ENCODE measurements at regions not wholly inside any gene's neighbourhood (a gene's known extent, or its start where the extent isn't known, plus 50 kb on each side); places are given as distances from the start of the nearest gene placed in this dataset. TPM values are rescaled to one million over a fixed set of nuclear protein-coding genes. Genes with fewer than 3 reads are reported as not detected.

- ChIA-PET RAD21 (ENCODE audit: low non-redundant PET in 1 of 2, low total read pairs in 2 of 2, uncharacterized antibody in 2 of 2, unreplicated experiment in 2 of 2) (interaction anchor here in 1 of 2 experiments (0.7 kb wide), 1 partner anchor 178 kb away, joined by 3 read pairs; no protein-coding TSS in a partner anchor), CTCF (interaction anchor here (2.6 kb wide), 1 partner anchor 10 kb away, joined by 9 read pairs; no protein-coding TSS in a partner anchor), POLR2A (no interaction called here)
- Histone ChIP-seq H3K4me3 (replicated peaks in 1 of 2; ENCODE audit: low read depth in 1 of 2, low read length in 2 of 2) (no peak overlapping the region), H2AFZ (ENCODE audit: low read depth, low read length, poor library complexity, severe bottlenecking) (no peak overlapping the region), H4K20me1 (ENCODE audit: insufficient read depth) (no peaks in the 10 kb centered on the region), H3K4me2 (ENCODE audit: low read length) (no peak overlapping the region), H3K9me2 (ENCODE audit: insufficient read depth) (no peaks in the 10 kb centered on the region), H3K4me1 (ENCODE audit: control insufficient read depth in 1 of 2, insufficient read depth in 2 of 2, low read length in 2 of 2) (no peaks in the 10 kb centered on the region), H3K27ac (ENCODE audit: low read depth, low read length) (no peak overlapping the region), H3K27me3 (ENCODE audit: insufficient read depth, low read length) (peaks cover 16% of the 10 kb centered on the region), H3K9me3 (ENCODE audit: control insufficient read depth in 1 of 2, insufficient read depth in 1 of 2, low read depth in 1 of 2, low read length in 2 of 2) (no peaks in the 10 kb centered on the region), H3K79me2 (ENCODE audit: insufficient read depth, low read length) (no peaks in the 10 kb centered on the region), H3K9ac (ENCODE audit: low read length) (no peak overlapping the region), H3K36me3 (ENCODE audit: control insufficient read depth in 1 of 2, insufficient read depth in 2 of 2, low read length in 2 of 2) (no peaks in the 10 kb centered on the region)
- ATAC-seq (no peak), DNase-seq (ENCODE audit: low read depth, low spot score) (no peak)
- BruUV-seq (replicated peaks): no TSS peak
- TF ChIP-seq RAD21 (IDR thresholded peaks at IDR 0.05; ENCODE audit: low read depth): no peak
- no peak for TF ChIP-seq EZH2 (IDR thresholded peaks at IDR 0.05)
- TF ChIP-seq ZNF274 (IDR thresholded peaks at IDR 0.05; ENCODE audit: low read depth, low read length): no peak
- no peak for TF ChIP-seq CBX3 (IDR thresholded peaks at IDR 0.05; ENCODE audit: low read depth)
- no peak for TF ChIP-seq EGR1 (IDR thresholded peaks at IDR 0.05; ENCODE audit: low read depth)
- no peak for TF ChIP-seq EZH2phosphoT487 (IDR thresholded peaks at IDR 0.05; ENCODE audit: borderline replicate concordance)
- no peak for TF ChIP-seq ZFX (IDR thresholded peaks at IDR 0.05)
- no peak for TF ChIP-seq POLR2A (IDR thresholded peaks at IDR 0.05; ENCODE audit: borderline replicate concordance, extremely low read depth, insufficient read depth, insufficient read length)
- no peak for TF ChIP-seq REST (IDR thresholded peaks at IDR 0.05; ENCODE audit: low read depth)
- no peak for TF ChIP-seq YY1 (IDR thresholded peaks at IDR 0.05; ENCODE audit: extremely low read depth, insufficient replicate concordance, low read depth, low read length)
- TF ChIP-seq CTCF (IDR thresholded peaks at IDR 0.05 in 2 of 3, conservative IDR thresholded peaks at IDR 0.05 in 1 of 3; ENCODE audit: borderline replicate concordance in 1 of 3, insufficient read depth in 1 of 3, low read depth in 2 of 3, low read length in 2 of 3): no peak
- TF ChIP-seq TCF7L2 (IDR thresholded peaks at IDR 0.05; ENCODE audit: borderline replicate concordance, extremely low read depth, insufficient read depth, insufficient read length): no peak
- TF ChIP-seq JUND (IDR thresholded peaks at IDR 0.05): no peak
- intact Hi-C loops (cut with micrococcal nuclease): no loop called here
Observed at GRCh38 chr1:37424523-37424922, 49.9 kb upstream of the ZC3H12A start.

Small RNA genes in the stretch of these regions (microRNA-seq; reads per million reads assigned to microRNA genes)
- gene MIR4255 (ENCODE audit: borderline number of aligned reads): not detected

Data from HCT116 (cell line).